GM13976 (cell line): ENCODE measurements at regions not wholly inside any gene's neighbourhood (a gene's known extent, or its start where the extent isn't known, plus 50 kb on each side); places are given as distances from the start of the nearest gene placed in this dataset.

ENCODE experiments used
- DNase-seq: peaks from one replicate; pipeline ENCODE4 v3.0.0; 2012; ENCODE audit warnings: low spot score
- in situ Hi-C: fragments of 300-500 bp; cut with MboI; formaldehyde crosslinking; loops from one replicate; pipeline ENCODE4 v1.12.0; 2022; ENCODE audit warnings: low sequenced_read_pairs, mixed read lengths, inconsistent platforms; ENCODE audit not compliant: unreplicated experiment
- TF ChIP-seq, protein P1 (sequence below): IDR thresholded peaks from 2 replicates; pipeline ENCODE4 v1.5.1; 2012; ENCODE audit warnings: borderline replicate concordance, mild to moderate bottlenecking; ENCODE audit not compliant: insufficient read depth; ENCODE audit errors: extremely low read depth, missing control alignments, control extremely low read depth

DNA sequence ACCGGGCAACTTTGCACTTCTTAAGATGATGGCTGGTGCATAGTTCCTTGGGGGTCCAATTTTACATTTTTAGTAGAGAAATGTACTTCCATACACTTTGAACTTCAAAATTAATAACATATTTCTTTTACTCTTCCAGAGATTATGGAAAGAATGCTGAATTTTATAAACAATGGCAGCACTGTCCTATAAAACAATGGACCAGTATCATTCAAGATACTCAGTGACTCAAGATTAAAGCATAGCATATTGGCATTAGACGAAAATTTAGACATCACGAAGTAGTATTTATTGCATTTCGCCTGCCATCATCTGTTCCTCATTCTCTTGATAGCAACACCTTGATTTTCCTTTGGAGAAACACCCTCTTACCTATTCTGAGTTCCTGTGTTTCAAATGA lies 118.3 kb upstream of the ATF7IP start:
- in situ Hi-C loops, result loop anchor here (25.0 kb wide), 2 partner anchors 390 to 740 kb away; no protein-coding TSS in a partner anchor
- DNase-seq, result no peak
- TF ChIP-seq, protein P1, sequence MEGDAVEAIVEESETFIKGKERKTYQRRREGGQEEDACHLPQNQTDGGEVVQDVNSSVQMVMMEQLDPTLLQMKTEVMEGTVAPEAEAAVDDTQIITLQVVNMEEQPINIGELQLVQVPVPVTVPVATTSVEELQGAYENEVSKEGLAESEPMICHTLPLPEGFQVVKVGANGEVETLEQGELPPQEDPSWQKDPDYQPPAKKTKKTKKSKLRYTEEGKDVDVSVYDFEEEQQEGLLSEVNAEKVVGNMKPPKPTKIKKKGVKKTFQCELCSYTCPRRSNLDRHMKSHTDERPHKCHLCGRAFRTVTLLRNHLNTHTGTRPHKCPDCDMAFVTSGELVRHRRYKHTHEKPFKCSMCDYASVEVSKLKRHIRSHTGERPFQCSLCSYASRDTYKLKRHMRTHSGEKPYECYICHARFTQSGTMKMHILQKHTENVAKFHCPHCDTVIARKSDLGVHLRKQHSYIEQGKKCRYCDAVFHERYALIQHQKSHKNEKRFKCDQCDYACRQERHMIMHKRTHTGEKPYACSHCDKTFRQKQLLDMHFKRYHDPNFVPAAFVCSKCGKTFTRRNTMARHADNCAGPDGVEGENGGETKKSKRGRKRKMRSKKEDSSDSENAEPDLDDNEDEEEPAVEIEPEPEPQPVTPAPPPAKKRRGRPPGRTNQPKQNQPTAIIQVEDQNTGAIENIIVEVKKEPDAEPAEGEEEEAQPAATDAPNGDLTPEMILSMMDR, result no peak

DNA sequence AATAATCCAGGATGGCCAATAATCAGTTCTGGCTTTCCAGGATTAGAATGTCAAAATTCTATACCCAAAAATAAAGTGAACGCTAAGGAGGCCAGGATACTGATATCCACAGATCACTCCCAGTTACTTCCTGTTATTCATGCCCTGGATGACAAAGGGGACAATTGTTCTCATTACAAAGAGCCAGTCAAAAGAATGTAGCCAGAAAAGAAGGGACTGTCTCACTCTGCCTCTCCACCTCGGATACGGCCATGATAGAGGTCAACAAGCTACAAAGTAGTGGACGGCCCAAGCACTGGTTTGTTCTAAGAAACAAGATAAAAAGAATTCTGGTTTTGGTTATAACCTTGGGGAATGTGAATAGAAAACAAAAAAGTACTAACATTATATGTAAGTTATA lies 116.1 kb upstream of the ATF7IP start:
- in situ Hi-C loops, result loop anchor here (25.0 kb wide), 2 partner anchors 388 to 738 kb away; no protein-coding TSS in a partner anchor
- no peak for DNase-seq
- TF ChIP-seq, protein P1, result no peak

DNA sequence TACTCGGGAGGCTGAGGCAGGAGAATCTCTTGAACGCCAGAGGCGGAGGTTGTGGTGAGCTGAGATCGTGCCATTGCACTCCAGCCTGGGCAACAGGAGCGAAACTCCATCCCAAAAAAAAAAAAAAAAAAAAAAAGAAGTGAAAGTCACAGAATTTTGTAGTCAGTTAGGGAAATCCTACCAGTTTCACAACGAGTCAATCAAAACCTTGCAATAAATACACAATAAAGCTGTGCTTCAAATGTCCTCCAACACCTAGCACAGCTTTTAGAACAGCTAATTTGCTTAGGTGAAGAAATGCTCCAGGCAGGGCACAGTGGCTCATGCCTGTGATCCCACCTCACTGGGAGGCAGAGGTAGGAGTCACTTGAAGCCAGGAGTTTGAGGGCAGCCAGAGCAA lies 112.8 kb upstream of the ATF7IP start:
- in situ Hi-C loops, result loop anchor here (10.0 kb wide), 1 partner anchor 112 kb away; the partner anchor contains the start of gene ATF7IP
- no peak for DNase-seq
- TF ChIP-seq, protein P1, result no peak

DNA sequence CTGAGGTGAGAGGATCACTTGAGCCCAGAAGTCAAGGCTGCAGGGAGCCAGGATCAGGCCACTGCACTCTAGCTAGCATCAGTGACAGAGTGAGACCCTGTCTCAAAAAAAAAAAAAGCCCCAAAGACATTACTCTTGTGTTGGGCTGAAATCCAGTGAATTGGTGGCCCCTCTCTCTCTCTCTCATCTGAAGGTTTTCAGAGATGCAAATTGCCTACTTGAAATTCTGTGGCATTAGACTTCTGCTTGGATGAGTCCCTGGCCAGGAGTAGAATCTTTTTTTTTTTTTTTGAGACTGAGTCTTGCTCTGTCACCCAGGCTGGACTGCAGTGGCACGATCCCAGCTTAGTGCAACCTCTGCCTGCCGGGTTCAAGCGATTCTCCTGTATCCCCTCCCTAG lies 112.0 kb upstream of the ATF7IP start:
- TF ChIP-seq, protein P1, result no peak
- DNase-seq, result no peak
- in situ Hi-C loops, result loop anchor here (10.0 kb wide), 1 partner anchor 111 kb away; the partner anchor contains the start of gene ATF7IP

GRCh38 chr12:14254781-14255180 lies 110.7 kb upstream of the ATF7IP start:
- in situ Hi-C loops, result loop anchor here (10.0 kb wide), 1 partner anchor 110 kb away; the partner anchor contains the start of gene ATF7IP
- DNase-seq, result no peak
- TF ChIP-seq, protein P1, result no peak

- in situ Hi-C loops, result loop anchor here (10.0 kb wide), 1 partner anchor 109 kb away; the partner anchor contains the start of gene ATF7IP
- TF ChIP-seq, protein P1, result no peak
- DNase-seq, result no peak
Observed at GRCh38 chr12:14256121-14256520, 109.4 kb upstream of the ATF7IP start.

GRCh38 chr12:14256555-14257169 lies 108.8 kb upstream of the ATF7IP start:
- in situ Hi-C loops, result loop anchor here (10.0 kb wide), 1 partner anchor 108 kb away; the partner anchor contains the start of gene ATF7IP
- TF ChIP-seq, protein P1, result peak; percentile 46
- DNase-seq, result peak; percentile 54
